Suprapubic skin (tissue), 4 donors: ENCODE measurements at regions not wholly inside any gene's neighbourhood (a gene's known extent, or its start where the extent isn't known, plus 50 kb on each side); places are given as distances from the start of the nearest gene placed in this dataset.

ENCODE experiments used
- DNase-seq, 2 donors: peaks; one replicate each; pipeline ENCODE4 v3.0.0-alpha.2; 2019; ENCODE audit warnings: low spot score in 2 of 2
- H3K27ac ChIP-seq: fragments of 200-600 bp; sonication (generic); one replicate; pipeline ENCODE4 v1.5.1; 2019
- H3K27me3 ChIP-seq: fragments of 200-600 bp; sonication (generic); one replicate; pipeline ENCODE4 v1.5.1; 2019
- H3K36me3 ChIP-seq: fragments of 200-600 bp; sonication (generic); one replicate; pipeline ENCODE4 v1.5.1; 2019
- H3K4me1 ChIP-seq: fragments of 200-600 bp; sonication (generic); one replicate; pipeline ENCODE4 v1.5.1; 2019
- H3K4me3 ChIP-seq: fragments of 200-600 bp; sonication (generic); one replicate; pipeline ENCODE4 v1.5.1; 2019; ENCODE audit warnings: mild to moderate bottlenecking
- H3K9me3 ChIP-seq: fragments of 200-600 bp; sonication (generic); one replicate; pipeline ENCODE4 v1.5.1; 2019
- CTCF ChIP-seq, 2 donors: fragments of 200-600 bp in 1 of 2; fragments of 450-650 bp in 1 of 2; sonication (generic) in 1 of 2; IDR thresholded peaks; one replicate each; pipeline ENCODE4 v1.5.1; 2016 to 2019; ENCODE audit warnings: antibody characterized with exemption in 2 of 2, mild to moderate bottlenecking in 1 of 2, moderate library complexity in 1 of 2
- EP300 ChIP-seq: sonication (generic); formaldehyde crosslinking; IDR thresholded peaks from one replicate; pipeline ENCODE4 v1.6.1; 2017; ENCODE audit warnings: antibody characterized with exemption
- POLR2A ChIP-seq, 2 donors: fragments of 450-650 bp; IDR thresholded peaks; one replicate each; pipeline ENCODE4 v1.6.1; 2017; ENCODE audit warnings: antibody characterized with exemption in 2 of 2, mild to moderate bottlenecking in 2 of 2, moderate library complexity in 2 of 2
- POLR2AphosphoS5 ChIP-seq, 3 donors: sonication (generic); formaldehyde crosslinking; IDR thresholded peaks; one replicate each; pipeline ENCODE4 v1.6.1; 2017; ENCODE audit warnings: antibody characterized with exemption in 3 of 3
- WGBS: methylation state at CpG from one replicate; pipeline ENCODE4 v1.1.5; 2018; 5-methylcytosine and 5-hydroxymethylcytosine counted together

DNA sequence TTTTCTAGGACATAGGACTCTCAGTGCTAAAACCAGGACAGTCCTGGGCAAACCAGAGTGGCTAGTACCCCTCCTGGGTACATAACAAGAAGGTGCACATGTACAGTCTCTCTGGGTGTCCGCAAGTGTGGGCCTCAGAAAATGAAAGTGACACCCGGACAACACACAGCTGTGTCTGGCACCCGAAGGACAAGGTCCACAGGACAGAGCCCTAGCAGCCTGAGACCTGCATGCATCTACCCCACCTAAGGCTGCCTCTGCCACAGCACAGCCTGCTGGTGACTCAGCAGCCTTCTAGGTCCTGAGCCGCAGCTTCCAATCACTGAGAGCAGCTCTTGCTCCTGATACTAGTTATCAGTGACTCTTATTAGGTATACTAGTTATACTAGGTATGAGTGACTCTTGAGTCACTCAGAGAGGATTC lies 784.1 kb upstream of the TBX3 start:
- TF ChIP-seq CTCF (IDR thresholded peaks at IDR 0.05): no peak
- no peak for TF ChIP-seq EP300
- no peak for TF ChIP-seq POLR2AphosphoS5 (IDR thresholded peaks at IDR 0.05)
- no peak for TF ChIP-seq POLR2A (IDR thresholded peaks at IDR 0.05)
- 86% methylated on average over 4 of the region's 4 CpGs for WGBS
- no peaks in the 10 kb centered on the region for H3K4me1 ChIP-seq
- H3K27me3 ChIP-seq: no peaks in the 10 kb centered on the region
- no peak overlapping the region for H3K27ac ChIP-seq
- no peak for DNase-seq
- H3K9me3 ChIP-seq: no peaks in the 10 kb centered on the region
- no peak overlapping the region for H3K4me3 ChIP-seq
- H3K36me3 ChIP-seq: no peaks in the 10 kb centered on the region

DNA sequence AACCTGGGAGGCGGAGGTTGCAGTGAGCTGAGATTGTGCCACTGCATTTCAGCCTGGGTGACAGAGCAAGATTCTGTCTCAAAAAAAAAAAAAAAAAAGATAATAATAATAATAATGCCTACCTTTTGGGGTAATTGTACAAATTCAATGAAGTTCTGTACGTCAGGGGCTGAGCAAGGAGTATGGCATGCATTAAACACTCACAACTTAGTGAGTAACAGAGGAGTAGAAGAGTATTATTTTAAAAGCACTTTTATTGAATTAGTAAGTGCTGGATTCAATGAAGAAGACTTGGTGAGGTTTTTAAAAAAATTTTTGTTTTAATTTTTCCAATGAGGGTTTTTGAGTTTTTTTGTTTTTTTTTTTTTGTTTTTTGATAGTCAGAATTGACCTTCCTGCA lies 783.6 kb upstream of the TBX3 start:
- no peak for DNase-seq

DNA sequence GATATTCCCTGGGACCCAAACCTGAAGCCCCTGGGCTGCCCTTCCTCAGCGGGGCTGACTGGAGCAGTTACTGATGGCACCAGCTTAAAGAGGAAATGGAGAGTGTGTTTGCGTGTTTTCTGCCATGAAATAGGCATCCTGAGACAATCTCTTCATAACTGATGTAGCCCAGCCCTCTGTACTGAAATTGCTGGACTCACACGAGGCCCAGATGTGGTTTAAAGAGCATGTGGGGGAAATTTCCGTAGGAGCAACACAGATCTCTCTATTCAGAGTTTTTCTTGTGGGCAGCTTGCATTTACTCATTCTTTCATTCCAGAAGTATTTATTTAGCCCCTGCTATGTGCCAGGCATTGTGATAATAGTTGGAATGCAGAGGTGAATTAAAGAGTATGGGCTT lies 782.1 kb upstream of the TBX3 start:
- TF ChIP-seq CTCF (IDR thresholded peaks at IDR 0.05): no peak
- H3K4me1 ChIP-seq: no peaks in the 10 kb centered on the region
- no peak overlapping the region for H3K27ac ChIP-seq
- DNase-seq: no peak
- H3K36me3 ChIP-seq: no peaks in the 10 kb centered on the region
- no peaks in the 10 kb centered on the region for H3K9me3 ChIP-seq
- WGBS: 64% methylated on average over 4 of the region's 4 CpGs
- H3K4me3 ChIP-seq: no peak overlapping the region
- no peaks in the 10 kb centered on the region for H3K27me3 ChIP-seq

More for the DNA sequence above, 783.6 kb upstream of the TBX3 start:
- Histone ChIP-seq H3K4me3 (no peak overlapping the region), H3K9me3 (no peaks in the 10 kb centered on the region), H3K36me3 (no peaks in the 10 kb centered on the region), H3K27me3 (no peaks in the 10 kb centered on the region), H3K4me1 (no peaks in the 10 kb centered on the region), H3K27ac (no peak overlapping the region)
- TF ChIP-seq CTCF (IDR thresholded peaks at IDR 0.05): no peak
- TF ChIP-seq POLR2AphosphoS5 (IDR thresholded peaks at IDR 0.05): no peak
- WGBS: 95% methylated on average over 2 of the region's 2 CpGs

DNA sequence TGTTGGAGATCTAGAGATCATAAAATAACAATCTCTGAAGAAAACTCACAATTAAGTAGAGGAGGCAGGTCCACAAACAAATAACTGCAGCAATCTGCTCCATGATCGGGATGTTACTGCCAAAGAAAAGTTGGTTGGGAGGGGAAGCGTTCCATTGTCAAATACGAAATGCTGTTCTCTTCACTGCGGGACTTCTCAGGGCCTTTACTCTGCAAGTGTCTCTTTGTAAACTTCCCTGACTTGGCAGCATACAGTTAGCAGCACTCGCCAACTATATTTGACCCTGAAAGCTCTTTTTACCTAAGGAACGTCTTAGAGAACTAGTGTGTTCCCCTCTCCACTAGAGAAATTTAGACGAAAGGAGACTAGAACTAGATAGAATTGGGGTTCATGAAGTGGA lies 780.7 kb upstream of the TBX3 start:
- Histone ChIP-seq H3K4me1 (no peaks in the 10 kb centered on the region), H3K27ac (no peak overlapping the region), H3K36me3 (no peaks in the 10 kb centered on the region), H3K9me3 (no peaks in the 10 kb centered on the region), H3K27me3 (no peaks in the 10 kb centered on the region), H3K4me3 (no peak overlapping the region)
- TF ChIP-seq POLR2AphosphoS5 (IDR thresholded peaks at IDR 0.05) (no peak), EP300 (no peak), POLR2A (IDR thresholded peaks at IDR 0.05) (no peak), CTCF (IDR thresholded peaks at IDR 0.05) (no peak)
- 65% methylated on average over 7 of the region's 7 CpGs for WGBS
- no peak for DNase-seq

DNA sequence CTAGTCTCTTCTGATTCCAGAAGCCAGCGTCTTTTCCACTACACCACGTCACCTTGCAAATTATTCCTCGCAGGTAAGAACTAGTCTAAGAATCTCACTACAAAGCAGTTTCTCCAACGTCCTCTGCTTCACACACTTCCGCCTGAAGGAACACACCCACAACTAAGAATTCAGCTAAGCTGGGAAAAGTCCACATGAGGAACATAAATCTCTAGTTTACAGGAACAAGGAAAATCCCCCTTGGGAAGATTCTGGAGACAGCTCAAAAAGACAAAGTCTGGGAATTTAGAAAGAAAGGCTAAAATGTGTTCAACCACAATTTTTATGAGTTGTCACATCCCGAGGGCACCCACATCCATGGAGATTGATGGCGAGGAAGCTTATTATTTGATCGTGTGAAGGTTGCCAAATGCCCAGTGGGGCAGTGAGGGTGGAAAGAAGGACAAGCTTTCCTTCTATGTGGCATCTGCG lies 780.2 kb upstream of the TBX3 start:
- Histone ChIP-seq H3K4me1 (no peaks in the 10 kb centered on the region), H3K27me3 (no peaks in the 10 kb centered on the region), H3K27ac (no peak overlapping the region), H3K9me3 (no peaks in the 10 kb centered on the region), H3K4me3 (no peak overlapping the region), H3K36me3 (no peaks in the 10 kb centered on the region)
- 24% methylated on average over 9 of the region's 9 CpGs for WGBS
- TF ChIP-seq POLR2AphosphoS5 (IDR thresholded peaks at IDR 0.05): no peak
- no peak for TF ChIP-seq CTCF (IDR thresholded peaks at IDR 0.05)
- no peak for TF ChIP-seq EP300
- TF ChIP-seq POLR2A (IDR thresholded peaks at IDR 0.05): no peak
- DNase-seq: no peak
